ENCODE measurements at regions not wholly inside any gene's neighbourhood (a gene's known extent, or its start where the extent isn't known, plus 50 kb on each side); places are given as distances from the start of the nearest gene placed in this dataset.

DNA sequence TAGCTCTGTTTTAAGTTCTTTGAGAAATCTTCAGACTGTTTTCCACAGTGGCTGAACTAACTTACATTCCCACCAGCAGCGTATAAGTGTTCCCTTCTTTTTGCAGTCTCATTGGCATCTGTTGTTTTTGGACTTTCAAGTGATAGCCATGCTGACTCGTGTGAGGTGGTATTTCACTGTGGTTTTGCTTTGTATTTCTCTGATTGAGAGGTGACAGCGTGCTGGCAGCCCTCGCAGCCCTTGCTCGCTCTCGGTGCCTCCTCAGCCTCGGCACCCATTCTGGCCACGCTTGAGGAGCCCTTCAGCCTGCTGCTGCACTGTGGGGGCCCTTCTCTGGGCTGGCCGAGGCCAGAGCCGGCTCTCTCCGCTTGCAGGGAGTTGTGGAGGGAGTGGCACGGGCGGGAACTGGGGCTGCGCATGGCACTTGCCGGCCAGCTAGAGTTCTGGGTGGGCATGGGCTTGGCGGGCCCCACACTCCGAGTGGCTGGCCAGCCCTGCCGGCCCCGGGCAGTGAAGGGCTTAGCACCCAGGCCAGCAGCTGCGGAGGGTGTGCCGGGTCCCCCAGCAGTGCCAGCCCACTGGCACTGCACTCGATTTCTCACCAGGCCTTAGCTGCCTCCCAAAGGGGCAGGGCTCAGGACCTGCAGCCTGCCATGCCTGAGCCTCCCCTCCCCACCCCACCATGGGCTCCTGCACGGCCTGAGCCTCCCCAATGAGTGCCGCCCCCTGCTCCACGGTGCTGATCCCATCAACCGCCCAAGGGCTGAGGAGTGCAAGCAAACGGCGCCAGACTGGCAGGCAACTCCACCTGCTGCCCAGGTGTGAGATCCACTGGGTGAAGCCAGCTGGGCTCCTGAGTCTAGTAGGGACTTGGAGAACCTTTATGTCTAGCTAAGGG is 151.8 kb downstream of the IRS1 start:
- TF ChIP-seq, protein P1, sequence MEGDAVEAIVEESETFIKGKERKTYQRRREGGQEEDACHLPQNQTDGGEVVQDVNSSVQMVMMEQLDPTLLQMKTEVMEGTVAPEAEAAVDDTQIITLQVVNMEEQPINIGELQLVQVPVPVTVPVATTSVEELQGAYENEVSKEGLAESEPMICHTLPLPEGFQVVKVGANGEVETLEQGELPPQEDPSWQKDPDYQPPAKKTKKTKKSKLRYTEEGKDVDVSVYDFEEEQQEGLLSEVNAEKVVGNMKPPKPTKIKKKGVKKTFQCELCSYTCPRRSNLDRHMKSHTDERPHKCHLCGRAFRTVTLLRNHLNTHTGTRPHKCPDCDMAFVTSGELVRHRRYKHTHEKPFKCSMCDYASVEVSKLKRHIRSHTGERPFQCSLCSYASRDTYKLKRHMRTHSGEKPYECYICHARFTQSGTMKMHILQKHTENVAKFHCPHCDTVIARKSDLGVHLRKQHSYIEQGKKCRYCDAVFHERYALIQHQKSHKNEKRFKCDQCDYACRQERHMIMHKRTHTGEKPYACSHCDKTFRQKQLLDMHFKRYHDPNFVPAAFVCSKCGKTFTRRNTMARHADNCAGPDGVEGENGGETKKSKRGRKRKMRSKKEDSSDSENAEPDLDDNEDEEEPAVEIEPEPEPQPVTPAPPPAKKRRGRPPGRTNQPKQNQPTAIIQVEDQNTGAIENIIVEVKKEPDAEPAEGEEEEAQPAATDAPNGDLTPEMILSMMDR (IDR thresholded peaks at IDR 0.05; ENCODE audit: control insufficient read depth, extremely low read depth, insufficient read depth), result no peak
- DNase-seq (ENCODE audit: low read depth), result no peak
- H3K4me3 ChIP-seq (ENCODE audit: low read depth, low read length), result no peak overlapping the region

DNA sequence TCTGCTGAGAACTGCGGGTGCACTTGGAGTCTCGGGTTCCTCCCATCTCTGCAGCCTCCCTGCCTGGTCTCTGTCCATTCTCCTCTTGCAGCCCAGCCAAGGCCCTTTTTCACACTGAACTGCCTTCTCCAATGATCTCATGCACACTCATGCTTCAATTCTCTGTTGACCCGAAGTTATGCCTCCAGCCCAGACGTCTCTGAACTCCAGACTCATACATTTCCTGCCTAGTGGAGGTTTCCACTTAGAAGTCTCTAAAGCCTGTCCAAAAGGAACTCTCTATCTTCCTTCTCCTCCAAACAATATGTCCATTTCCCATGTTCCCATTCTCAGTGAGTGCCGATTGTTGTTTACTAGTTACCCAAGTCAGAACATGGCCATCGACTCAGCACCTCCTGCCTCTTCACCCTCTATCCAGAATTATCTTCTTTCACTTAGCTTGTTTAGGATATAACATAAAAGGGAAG is 155.2 kb downstream of the IRS1 start:
- no peak overlapping the region for H3K4me3 ChIP-seq (ENCODE audit: low read depth, low read length)
- TF ChIP-seq, protein P1 (IDR thresholded peaks at IDR 0.05; ENCODE audit: control insufficient read depth, extremely low read depth, insufficient read depth), result no peak
- no peak for DNase-seq (ENCODE audit: low read depth)

DNA sequence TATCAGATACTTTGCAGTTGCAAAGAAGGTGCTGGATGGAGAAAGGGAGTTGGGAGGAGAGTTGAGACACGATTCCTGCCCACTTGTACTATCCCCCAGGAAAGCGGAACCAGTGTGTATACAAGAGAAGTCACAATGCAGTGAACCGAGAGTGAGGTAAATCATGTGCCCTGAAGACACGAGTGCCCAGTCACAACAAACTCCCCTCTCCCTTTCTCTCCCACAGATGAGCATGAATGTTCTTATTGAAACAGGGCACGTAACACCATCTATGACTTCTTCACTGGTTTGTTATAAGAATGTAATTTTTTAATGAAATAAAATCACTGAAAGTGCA is 155.7 kb downstream of the IRS1 start:
- DNase-seq (ENCODE audit: low read depth), result no peak
- TF ChIP-seq, protein P1 (IDR thresholded peaks at IDR 0.05; ENCODE audit: control insufficient read depth, extremely low read depth, insufficient read depth), result no peak
- H3K4me3 ChIP-seq (ENCODE audit: low read depth, low read length), result no peak overlapping the region

DNA sequence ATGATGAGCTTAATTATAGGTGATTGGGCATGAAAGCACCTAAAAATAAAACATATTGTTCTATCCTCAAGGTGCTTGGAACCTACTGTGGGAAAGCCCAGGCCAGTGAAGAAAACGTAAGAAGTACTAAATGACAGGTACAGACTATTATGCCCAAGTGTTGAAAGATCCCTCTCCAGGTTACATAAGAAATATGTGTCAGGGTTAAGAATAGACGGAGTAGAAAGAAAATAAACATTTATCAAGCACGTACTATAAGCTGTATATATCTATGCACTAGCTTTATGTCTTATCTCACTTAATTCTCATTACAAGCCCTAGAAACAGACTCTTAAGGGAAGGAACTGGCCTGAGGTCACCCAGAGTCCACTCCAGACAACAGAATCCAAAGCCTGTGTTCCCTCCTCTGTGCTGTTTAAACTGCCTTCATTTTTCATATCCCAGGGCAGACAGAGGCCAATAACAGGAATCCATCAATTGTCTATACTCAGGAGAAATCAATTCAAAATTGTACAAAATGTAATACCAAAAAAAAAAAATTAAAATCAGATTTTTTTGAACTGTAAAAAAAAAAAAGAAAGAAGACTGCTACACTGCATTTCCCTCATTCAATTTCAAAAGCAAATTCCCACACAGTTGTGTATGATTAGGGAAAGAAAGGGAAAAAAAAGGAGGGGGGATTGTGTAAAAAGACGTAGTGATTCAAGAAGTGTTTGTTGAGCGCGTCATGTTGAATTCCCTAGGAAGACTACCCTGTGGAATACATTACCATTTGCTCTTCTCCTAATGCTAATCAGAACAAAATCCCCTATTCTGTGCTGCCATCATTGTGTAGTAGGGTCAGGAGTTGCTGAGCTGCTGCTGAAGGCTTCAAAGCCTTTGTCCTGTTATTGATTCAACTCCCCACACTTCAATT is 156.3 kb downstream of the IRS1 start:
- no peak for DNase-seq (ENCODE audit: low read depth)
- TF ChIP-seq, protein P1 (IDR thresholded peaks at IDR 0.05; ENCODE audit: control insufficient read depth, extremely low read depth, insufficient read depth), result no peak
- H3K4me3 ChIP-seq (ENCODE audit: low read depth, low read length), result no peak overlapping the region

DNA sequence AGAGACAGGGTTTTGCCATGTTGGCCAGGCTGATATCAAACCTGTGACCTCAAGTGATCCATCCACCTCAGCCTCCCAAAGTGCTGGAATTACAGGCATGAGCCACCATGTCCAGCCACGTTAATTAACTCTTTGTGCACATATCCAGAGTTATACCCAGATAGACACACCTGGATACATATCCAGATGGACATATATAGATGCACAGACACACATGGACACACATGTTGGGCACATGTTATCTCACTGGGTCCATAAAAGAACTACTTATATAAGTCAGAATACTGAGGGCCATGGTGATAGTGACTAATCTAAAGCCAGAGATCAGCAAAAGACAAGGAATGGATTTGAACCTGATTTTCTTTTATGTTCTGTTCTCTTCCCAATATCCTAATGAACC is 158.6 kb downstream of the IRS1 start:
- DNase-seq (ENCODE audit: low read depth), result no peak
- TF ChIP-seq, protein P1 (IDR thresholded peaks at IDR 0.05; ENCODE audit: control insufficient read depth, extremely low read depth, insufficient read depth), result no peak
- H3K4me3 ChIP-seq (ENCODE audit: low read depth, low read length), result no peak overlapping the region

DNA sequence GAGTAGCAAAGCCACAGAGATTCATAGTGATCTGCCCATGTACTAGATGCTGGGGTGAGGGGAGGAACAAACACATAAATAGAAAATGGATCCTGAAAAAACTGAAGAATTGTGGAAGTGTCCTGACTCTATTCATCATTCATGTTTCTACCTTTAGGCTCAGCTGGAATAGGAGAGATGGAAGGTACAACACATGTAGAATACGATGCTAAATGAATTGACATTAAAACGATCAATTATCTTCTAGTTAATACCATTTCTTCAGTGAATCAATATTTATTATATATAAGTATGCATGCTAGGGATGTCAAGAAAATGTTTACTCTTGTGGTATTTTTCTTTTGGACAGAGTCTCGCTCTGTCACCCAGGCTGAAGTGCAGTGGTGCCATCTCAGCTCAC is 159.1 kb downstream of the IRS1 start:
- DNase-seq (ENCODE audit: low read depth), result no peak
- H3K4me3 ChIP-seq (ENCODE audit: low read depth, low read length), result no peak overlapping the region
- TF ChIP-seq, protein P1 (IDR thresholded peaks at IDR 0.05; ENCODE audit: control insufficient read depth, extremely low read depth, insufficient read depth), result no peak

Data from LNCaP clone FGC (cell line).